ENCODE measurements at regions not wholly inside any gene's neighbourhood (a gene's known extent, or its start where the extent isn't known, plus 50 kb on each side); places are given as distances from the start of the nearest gene placed in this dataset.

DNA sequence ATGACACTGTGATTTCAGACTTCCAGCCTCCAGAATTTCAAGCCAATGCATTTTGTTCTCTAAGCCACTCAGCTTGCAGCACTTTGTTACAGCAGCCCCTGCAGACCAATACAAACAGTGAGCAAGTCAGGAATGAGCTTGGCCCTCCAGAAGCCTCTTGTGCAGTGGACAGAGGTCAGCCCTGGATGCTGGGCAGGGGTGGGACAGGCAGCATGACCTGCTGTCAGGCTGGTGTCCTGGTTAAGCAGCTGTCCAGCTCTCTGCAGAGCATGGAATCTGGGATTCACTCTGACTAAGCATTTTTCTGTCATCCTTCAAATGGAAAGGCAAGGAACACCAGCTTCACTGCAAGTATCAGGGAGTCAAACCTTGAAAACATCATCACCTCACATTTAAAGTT, 85.5 kb upstream of the GDF10 start:
- H3K4me1 ChIP-seq, result no peaks in the 10 kb centered on the region
- no peaks in the 10 kb centered on the region for H3K36me3 ChIP-seq
- no peaks in the 10 kb centered on the region for H3K9me3 ChIP-seq
- TF ChIP-seq, protein P1, sequence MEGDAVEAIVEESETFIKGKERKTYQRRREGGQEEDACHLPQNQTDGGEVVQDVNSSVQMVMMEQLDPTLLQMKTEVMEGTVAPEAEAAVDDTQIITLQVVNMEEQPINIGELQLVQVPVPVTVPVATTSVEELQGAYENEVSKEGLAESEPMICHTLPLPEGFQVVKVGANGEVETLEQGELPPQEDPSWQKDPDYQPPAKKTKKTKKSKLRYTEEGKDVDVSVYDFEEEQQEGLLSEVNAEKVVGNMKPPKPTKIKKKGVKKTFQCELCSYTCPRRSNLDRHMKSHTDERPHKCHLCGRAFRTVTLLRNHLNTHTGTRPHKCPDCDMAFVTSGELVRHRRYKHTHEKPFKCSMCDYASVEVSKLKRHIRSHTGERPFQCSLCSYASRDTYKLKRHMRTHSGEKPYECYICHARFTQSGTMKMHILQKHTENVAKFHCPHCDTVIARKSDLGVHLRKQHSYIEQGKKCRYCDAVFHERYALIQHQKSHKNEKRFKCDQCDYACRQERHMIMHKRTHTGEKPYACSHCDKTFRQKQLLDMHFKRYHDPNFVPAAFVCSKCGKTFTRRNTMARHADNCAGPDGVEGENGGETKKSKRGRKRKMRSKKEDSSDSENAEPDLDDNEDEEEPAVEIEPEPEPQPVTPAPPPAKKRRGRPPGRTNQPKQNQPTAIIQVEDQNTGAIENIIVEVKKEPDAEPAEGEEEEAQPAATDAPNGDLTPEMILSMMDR (IDR thresholded peaks at IDR 0.05), result no peak
- no peaks in the 10 kb centered on the region for H3K27me3 ChIP-seq
- DNase-seq, result no peak
- no peak overlapping the region for H3K27ac ChIP-seq
- H3K4me3 ChIP-seq, result no peak overlapping the region
- intact Hi-C loops (cut with DNase I), result no loop called here
- H3K9ac ChIP-seq (ENCODE audit: low read depth in 2 of 2, low read length in 2 of 2), result no peak overlapping the region

DNA sequence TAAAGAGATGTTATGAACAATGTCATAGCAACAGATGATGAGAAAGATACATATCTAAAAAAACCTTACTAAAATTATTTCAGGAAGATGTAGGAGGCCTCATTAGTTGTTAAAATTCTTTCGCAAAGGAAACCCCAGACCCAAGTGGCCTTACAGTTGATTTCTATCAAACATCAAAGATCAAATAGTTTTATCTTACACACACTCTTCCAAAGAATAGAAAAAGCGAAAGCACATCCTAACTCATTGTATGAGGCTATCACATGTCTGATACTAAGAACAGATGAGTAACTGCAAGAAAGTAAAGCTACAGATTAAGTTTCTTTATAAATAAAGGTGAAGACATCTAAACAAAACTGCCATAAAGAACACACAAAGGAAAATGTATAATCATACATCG, 82.9 kb upstream of the GDF10 start:
- H3K4me1 ChIP-seq, result no peaks in the 10 kb centered on the region
- no peaks in the 10 kb centered on the region for H3K9me3 ChIP-seq
- intact Hi-C loops (cut with DNase I), result no loop called here
- DNase-seq, result no peak
- no peaks in the 10 kb centered on the region for H3K27me3 ChIP-seq
- TF ChIP-seq, protein P1 (IDR thresholded peaks at IDR 0.05), result no peak
- no peaks in the 10 kb centered on the region for H3K36me3 ChIP-seq
- no peak overlapping the region for H3K27ac ChIP-seq
- H3K9ac ChIP-seq (ENCODE audit: low read depth in 2 of 2, low read length in 2 of 2), result no peak overlapping the region
- no peak overlapping the region for H3K4me3 ChIP-seq

DNA sequence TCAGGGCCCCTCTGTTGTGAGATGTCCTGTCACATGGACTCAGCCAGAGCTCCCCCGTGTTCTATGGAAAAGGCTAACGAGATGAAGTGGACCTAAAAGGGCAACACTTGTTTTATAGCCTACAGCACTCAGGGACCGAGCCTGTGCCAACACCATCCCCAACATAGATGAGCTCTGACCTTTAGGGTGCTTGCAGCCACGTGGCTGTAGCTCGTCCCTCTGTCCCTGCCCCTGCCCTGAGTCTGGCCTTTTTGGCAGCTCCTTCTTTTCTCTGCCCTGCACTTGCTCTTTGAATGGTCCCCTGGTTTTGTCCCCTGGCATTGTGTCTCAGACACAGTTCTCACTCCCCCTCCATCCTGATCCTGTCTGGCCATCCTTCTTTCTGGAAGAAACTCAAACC, 81.2 kb upstream of the GDF10 start:
- DNase-seq, result no peak
- H3K4me3 ChIP-seq, result no peak overlapping the region
- H3K27ac ChIP-seq, result no peak overlapping the region
- no peaks in the 10 kb centered on the region for H3K27me3 ChIP-seq
- H3K9me3 ChIP-seq, result no peaks in the 10 kb centered on the region
- TF ChIP-seq, protein P1 (IDR thresholded peaks at IDR 0.05), result no peak
- no peaks in the 10 kb centered on the region for H3K4me1 ChIP-seq
- intact Hi-C loops (cut with DNase I), result no loop called here
- no peaks in the 10 kb centered on the region for H3K36me3 ChIP-seq
- no peak overlapping the region for H3K9ac ChIP-seq (ENCODE audit: low read depth in 2 of 2, low read length in 2 of 2)

DNA sequence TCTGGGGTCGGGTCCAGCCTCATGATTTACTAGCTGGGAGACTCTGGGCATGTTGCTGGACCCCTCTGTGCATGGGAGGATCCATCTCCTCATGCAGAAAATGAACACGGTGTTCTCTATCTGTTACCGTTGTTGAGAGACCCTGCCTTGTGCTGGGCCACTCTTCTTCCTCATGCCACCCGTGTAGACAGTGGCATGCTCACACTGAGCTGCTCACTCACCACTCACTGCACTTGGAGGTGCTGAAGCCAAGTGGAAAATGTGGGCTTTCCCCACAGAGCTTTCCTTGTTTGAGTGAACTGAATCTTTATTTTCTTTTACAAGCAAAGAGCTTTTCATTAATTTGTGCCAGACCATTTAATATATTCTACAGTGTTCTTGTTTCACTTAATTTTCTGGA, 77.5 kb upstream of the GDF10 start:
- no peak for DNase-seq
- intact Hi-C loops (cut with DNase I), result no loop called here
- Histone ChIP-seq H3K9ac (ENCODE audit: low read depth in 2 of 2, low read length in 2 of 2) (no peak overlapping the region), H3K27me3 (no peaks in the 10 kb centered on the region), H3K9me3 (no peaks in the 10 kb centered on the region), H3K4me1 (no peaks in the 10 kb centered on the region), H3K27ac (no peak overlapping the region), H3K36me3 (no peaks in the 10 kb centered on the region), H3K4me3 (no peak overlapping the region)
- TF ChIP-seq, protein P1 (IDR thresholded peaks at IDR 0.05), result no peak

DNA sequence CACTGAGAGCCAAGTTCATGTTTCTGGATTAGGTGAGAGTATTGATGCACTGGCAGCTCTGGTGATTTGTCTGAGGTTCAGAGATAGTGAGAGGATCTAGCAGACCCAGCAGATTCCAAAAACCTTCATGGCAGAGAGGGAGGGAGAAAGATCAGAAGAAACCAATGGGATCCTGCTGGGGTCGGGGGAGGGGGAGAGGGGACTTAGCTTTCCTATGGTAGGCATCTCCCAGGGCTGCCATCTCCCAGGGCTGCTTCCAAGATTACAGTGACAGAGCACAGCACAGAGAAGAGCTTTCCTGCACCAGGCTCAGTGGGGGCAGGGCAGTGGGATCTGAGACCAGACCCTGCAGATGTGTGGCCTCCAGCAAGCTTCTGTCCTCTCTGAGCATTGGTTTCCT, 76.8 kb upstream of the GDF10 start:
- intact Hi-C loops (cut with DNase I), result no loop called here
- Histone ChIP-seq H3K36me3 (no peaks in the 10 kb centered on the region), H3K27me3 (no peaks in the 10 kb centered on the region), H3K4me3 (no peak overlapping the region), H3K9me3 (no peaks in the 10 kb centered on the region), H3K27ac (no peak overlapping the region), H3K4me1 (no peaks in the 10 kb centered on the region), H3K9ac (ENCODE audit: low read depth in 2 of 2, low read length in 2 of 2) (no peak overlapping the region)
- no peak for DNase-seq
- TF ChIP-seq, protein P1 (IDR thresholded peaks at IDR 0.05), result no peak
